LNCaP clone FGC (cell line): ENCODE measurements at regions not wholly inside any gene's neighbourhood (a gene's known extent, or its start where the extent isn't known, plus 50 kb on each side); places are given as distances from the start of the nearest gene placed in this dataset.

Experiments used
- DNase-seq: peaks from one replicate; pipeline ENCODE4 v3.0.0-alpha.2; 2011; ENCODE audit warnings: low read depth
- H3K4me3 ChIP-seq: 2 replicates; pipeline ENCODE4 v1.5.1; 2011; ENCODE audit warnings: mild to moderate bottlenecking, low read depth, low read length, control low read depth
- TF ChIP-seq, protein P1 (sequence below): IDR thresholded peaks from 2 replicates; pipeline ENCODE4 v1.5.1; 2012; ENCODE audit warnings: mild to moderate bottlenecking; ENCODE audit not compliant: control insufficient read depth, insufficient read depth; ENCODE audit errors: extremely low read depth

DNA sequence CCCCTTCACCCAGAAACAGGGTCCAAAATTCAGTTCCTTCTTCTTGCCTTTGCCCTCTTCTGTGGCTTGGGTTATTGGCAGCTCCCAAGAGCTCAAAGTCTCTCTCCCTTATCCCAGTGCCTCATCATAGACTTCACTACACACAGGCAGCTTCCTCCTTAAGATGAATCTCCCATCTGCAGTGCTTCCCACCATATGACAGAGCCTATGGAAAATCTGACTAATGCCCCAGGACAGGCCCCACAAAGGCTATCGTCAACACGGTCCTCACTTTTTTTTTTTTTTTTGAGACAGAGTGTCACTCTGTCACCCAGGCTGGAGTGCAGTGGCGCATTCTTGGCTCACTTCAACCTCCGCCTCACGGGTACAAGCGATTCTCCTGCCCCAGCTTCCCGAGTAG, 194.1 kb downstream of the MEX3B start:
- no peak overlapping the region for H3K4me3 ChIP-seq
- no peak for DNase-seq
- TF ChIP-seq, protein P1, sequence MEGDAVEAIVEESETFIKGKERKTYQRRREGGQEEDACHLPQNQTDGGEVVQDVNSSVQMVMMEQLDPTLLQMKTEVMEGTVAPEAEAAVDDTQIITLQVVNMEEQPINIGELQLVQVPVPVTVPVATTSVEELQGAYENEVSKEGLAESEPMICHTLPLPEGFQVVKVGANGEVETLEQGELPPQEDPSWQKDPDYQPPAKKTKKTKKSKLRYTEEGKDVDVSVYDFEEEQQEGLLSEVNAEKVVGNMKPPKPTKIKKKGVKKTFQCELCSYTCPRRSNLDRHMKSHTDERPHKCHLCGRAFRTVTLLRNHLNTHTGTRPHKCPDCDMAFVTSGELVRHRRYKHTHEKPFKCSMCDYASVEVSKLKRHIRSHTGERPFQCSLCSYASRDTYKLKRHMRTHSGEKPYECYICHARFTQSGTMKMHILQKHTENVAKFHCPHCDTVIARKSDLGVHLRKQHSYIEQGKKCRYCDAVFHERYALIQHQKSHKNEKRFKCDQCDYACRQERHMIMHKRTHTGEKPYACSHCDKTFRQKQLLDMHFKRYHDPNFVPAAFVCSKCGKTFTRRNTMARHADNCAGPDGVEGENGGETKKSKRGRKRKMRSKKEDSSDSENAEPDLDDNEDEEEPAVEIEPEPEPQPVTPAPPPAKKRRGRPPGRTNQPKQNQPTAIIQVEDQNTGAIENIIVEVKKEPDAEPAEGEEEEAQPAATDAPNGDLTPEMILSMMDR: no peak

- TF ChIP-seq, protein P1: no peak
These were observed 194.5 kb downstream of the MEX3B start for GRCh38 chr15:81851325-81851724.

DNA sequence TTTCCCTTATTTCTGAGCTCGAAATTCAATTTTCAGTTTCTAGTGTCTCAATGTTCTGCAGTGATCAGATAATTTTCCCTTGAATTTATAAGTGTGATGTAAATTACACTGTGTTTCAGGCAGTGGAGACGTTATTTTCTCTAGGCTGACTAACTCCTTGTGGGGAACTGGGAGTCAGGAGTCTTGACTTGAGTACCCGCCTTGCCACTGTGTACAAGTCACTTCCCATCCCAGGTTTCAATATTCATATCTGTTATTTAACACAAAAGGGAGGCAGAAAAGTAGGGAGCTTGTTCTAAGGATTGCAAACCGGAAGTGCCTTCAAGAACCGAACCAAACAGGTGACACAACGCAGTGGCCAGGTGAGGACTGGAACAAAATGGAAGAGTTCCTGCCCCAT, 196.5 kb downstream of the MEX3B start:
- TF ChIP-seq, protein P1: no peak
- no peak overlapping the region for H3K4me3 ChIP-seq
- DNase-seq: no peak

More at GRCh38 chr15:81851325-81851724, 194.5 kb downstream of the MEX3B start:
- no peak overlapping the region for H3K4me3 ChIP-seq
- no peak for DNase-seq

GRCh38 chr15:81848701-81849100, 197.1 kb downstream of the MEX3B start:
- TF ChIP-seq, protein P1: no peak
- DNase-seq: no peak
- H3K4me3 ChIP-seq: no peak overlapping the region

DNA sequence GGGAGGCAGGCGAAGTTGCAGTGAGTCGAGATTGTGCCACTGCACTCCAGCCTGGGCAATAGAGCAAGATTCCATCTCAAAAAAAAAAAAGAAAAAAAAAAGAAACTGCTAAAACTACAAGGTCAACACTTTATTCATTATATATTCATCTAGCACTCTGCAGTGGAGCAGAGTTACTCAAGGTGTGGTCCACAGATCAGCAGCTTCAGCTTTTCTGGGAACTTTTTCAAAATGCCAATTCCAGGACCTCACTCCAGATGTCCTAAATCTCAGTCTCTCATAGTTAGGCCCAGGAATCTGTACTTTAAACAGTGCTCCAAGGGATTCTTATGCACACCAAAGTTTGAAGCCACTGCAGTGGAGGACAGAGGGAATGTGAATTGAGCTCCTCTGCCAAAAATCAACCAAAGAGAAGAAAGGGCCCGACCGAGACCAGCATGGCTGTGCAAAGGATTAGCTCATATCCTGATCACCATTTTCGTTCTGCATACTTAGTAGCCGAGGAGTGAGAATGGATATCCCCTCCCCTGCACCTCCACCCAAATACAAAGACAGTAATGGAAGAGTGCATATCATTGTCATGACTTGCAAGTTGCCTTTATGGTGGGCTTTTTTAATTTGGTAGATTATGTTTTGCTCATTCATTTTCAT, 201.9 kb downstream of the MEX3B start:
- H3K4me3 ChIP-seq: no peak overlapping the region
- no peak for DNase-seq
- TF ChIP-seq, protein P1: no peak

GRCh38 chr15:81843226-81843625, 202.6 kb downstream of the MEX3B start:
- no peak for DNase-seq
- TF ChIP-seq, protein P1: no peak
- no peak overlapping the region for H3K4me3 ChIP-seq

DNA sequence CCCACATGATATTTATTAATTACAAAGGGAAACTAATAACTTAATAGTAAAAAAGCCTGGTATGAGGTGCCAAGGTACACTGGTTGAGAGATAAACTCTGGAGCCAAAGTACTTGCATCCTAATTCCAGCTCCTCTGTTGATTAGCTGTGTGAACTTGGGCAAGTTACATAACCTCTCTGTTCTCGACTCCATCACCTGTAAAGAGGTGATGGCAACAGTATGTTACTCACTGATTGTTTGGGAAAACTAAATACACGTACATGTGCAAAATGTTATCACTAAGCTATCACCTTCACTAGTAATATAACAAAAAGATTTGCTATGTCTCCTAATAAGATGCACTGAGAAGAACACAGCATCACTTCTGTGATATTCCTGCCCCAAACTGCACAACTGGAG, 206.4 kb downstream of the MEX3B start:
- no peak overlapping the region for H3K4me3 ChIP-seq

More for the DNA sequence above, 206.4 kb downstream of the MEX3B start:
- no peak for DNase-seq
- TF ChIP-seq, protein P1: no peak
